ENCODE measurements at regions not wholly inside any gene's neighbourhood (a gene's known extent, or its start where the extent isn't known, plus 50 kb on each side); places are given as distances from the start of the nearest gene placed in this dataset.
A peak's percentile ranks its signal among the peaks of the same experiment; 100 is the strongest.

GRCh38 chrX:3257471-3257870 lies 89.0 kb downstream of the MXRA5 start:
- no peak overlapping the region for H2BK15ac ChIP-seq (ENCODE audit: low read depth, poor library complexity, severe bottlenecking)
- H3K4ac ChIP-seq (ENCODE audit: low read depth in 1 of 2, low read length in 2 of 2), result no peak overlapping the region
- H4K8ac ChIP-seq (ENCODE audit: low read length), result no peak overlapping the region
- no peak overlapping the region for H2BK120ac ChIP-seq (ENCODE audit: low read depth, low read length)
- no peaks in the 10 kb centered on the region for H3K79me1 ChIP-seq (replicated peaks; ENCODE audit: low read length, poor library complexity, severe bottlenecking)
- H3K9me3 ChIP-seq (ENCODE audit: control insufficient read depth, low read length), result no peaks in the 10 kb centered on the region
- no peaks in the 10 kb centered on the region for H3K36me3 ChIP-seq (ENCODE audit: control insufficient read depth in 1 of 2, insufficient read depth in 2 of 2, low read depth in 1 of 2, low read length in 2 of 2)
- H3K18ac ChIP-seq (ENCODE audit: low read depth in 1 of 2, low read length in 2 of 2), result no peak overlapping the region
- H3K27ac ChIP-seq (ENCODE audit: low read length, poor library complexity, severe bottlenecking), result no peak overlapping the region
- H4K91ac ChIP-seq (ENCODE audit: low read length), result no peak overlapping the region
- no peak overlapping the region for H3K4me3 ChIP-seq (ENCODE audit: insufficient read depth in 1 of 2, low read depth in 1 of 2, low read length in 2 of 2)
- H3K4me2 ChIP-seq (ENCODE audit: low read length, poor library complexity, severe bottlenecking), result no peak overlapping the region
- no peak overlapping the region for H2AFZ ChIP-seq (ENCODE audit: low read depth, low read length)
- H2BK12ac ChIP-seq (ENCODE audit: low read length in 2 of 2), result no peak overlapping the region
- no peaks in the 10 kb centered on the region for H3K4me1 ChIP-seq (ENCODE audit: control insufficient read depth, insufficient read depth, low read depth, low read length)
- DNase-seq, result no peak
- no peak overlapping the region for H2AK5ac ChIP-seq (ENCODE audit: low read length, severe bottlenecking)
- 66% methylated on average over 2 of the region's 3 CpGs for WGBS
- H2BK5ac ChIP-seq (ENCODE audit: low read depth, low read length, poor library complexity, severe bottlenecking), result no peak overlapping the region
- no peak overlapping the region for H3K23ac ChIP-seq (ENCODE audit: low read length in 2 of 2)
- H3K14ac ChIP-seq (ENCODE audit: low read length in 2 of 2), result no peak overlapping the region
- H3K9ac ChIP-seq (ENCODE audit: low read length), result no peak overlapping the region
- no peaks in the 10 kb centered on the region for H3K27me3 ChIP-seq (ENCODE audit: control insufficient read depth in 1 of 2, insufficient read depth in 1 of 2, low read length in 2 of 2)

GRCh38 chrX:3256868-3257267 lies 89.6 kb downstream of the MXRA5 start:
- H2BK5ac ChIP-seq (ENCODE audit: low read depth, low read length, poor library complexity, severe bottlenecking), result no peak overlapping the region
- no peak overlapping the region for H3K9ac ChIP-seq (ENCODE audit: low read length)
- H3K14ac ChIP-seq (ENCODE audit: low read length in 2 of 2), result no peak overlapping the region
- H3K9me3 ChIP-seq (ENCODE audit: control insufficient read depth, low read length), result no peaks in the 10 kb centered on the region
- no peak overlapping the region for H2BK120ac ChIP-seq (ENCODE audit: low read depth, low read length)
- DNase-seq, result no peak
- H2AFZ ChIP-seq (ENCODE audit: low read depth, low read length), result no peak overlapping the region
- H2AK5ac ChIP-seq (ENCODE audit: low read length, severe bottlenecking), result no peak overlapping the region
- no peak overlapping the region for H3K18ac ChIP-seq (ENCODE audit: low read depth in 1 of 2, low read length in 2 of 2)
- no peak overlapping the region for H3K4me2 ChIP-seq (ENCODE audit: low read length, poor library complexity, severe bottlenecking)
- H3K27ac ChIP-seq (ENCODE audit: low read length, poor library complexity, severe bottlenecking), result no peak overlapping the region
- no peaks in the 10 kb centered on the region for H3K79me1 ChIP-seq (replicated peaks; ENCODE audit: low read length, poor library complexity, severe bottlenecking)
- WGBS, result 100% methylated on average over 3 of the region's 3 CpGs
- H3K4ac ChIP-seq (ENCODE audit: low read depth in 1 of 2, low read length in 2 of 2), result no peak overlapping the region
- H3K36me3 ChIP-seq (ENCODE audit: control insufficient read depth in 1 of 2, insufficient read depth in 2 of 2, low read depth in 1 of 2, low read length in 2 of 2), result no peaks in the 10 kb centered on the region
- peak overlapping the region; percentile 61 for H4K91ac ChIP-seq (ENCODE audit: low read length)
- H4K8ac ChIP-seq (ENCODE audit: low read length), result peak overlapping the region; percentile 54
- no peaks in the 10 kb centered on the region for H3K4me1 ChIP-seq (ENCODE audit: control insufficient read depth, insufficient read depth, low read depth, low read length)
- H2BK15ac ChIP-seq (ENCODE audit: low read depth, poor library complexity, severe bottlenecking), result peak overlapping the region; percentile 7
- H3K23ac ChIP-seq (ENCODE audit: low read length in 2 of 2), result no peak overlapping the region
- H3K4me3 ChIP-seq (ENCODE audit: insufficient read depth in 1 of 2, low read depth in 1 of 2, low read length in 2 of 2), result no peak overlapping the region
- no peaks in the 10 kb centered on the region for H3K27me3 ChIP-seq (ENCODE audit: control insufficient read depth in 1 of 2, insufficient read depth in 1 of 2, low read length in 2 of 2)
- H2BK12ac ChIP-seq (ENCODE audit: low read length in 2 of 2), result peak overlapping the region in 1 of 2 experiments; percentile 21

- Histone ChIP-seq H4K8ac (ENCODE audit: low read length) (no peak overlapping the region), H3K14ac (ENCODE audit: low read length in 2 of 2) (no peak overlapping the region), H3K36me3 (ENCODE audit: control insufficient read depth in 1 of 2, insufficient read depth in 2 of 2, low read depth in 1 of 2, low read length in 2 of 2) (no peaks in the 10 kb centered on the region), H3K4me2 (ENCODE audit: low read length, poor library complexity, severe bottlenecking) (no peak overlapping the region), H3K18ac (ENCODE audit: low read depth in 1 of 2, low read length in 2 of 2) (no peak overlapping the region), H2AFZ (ENCODE audit: low read depth, low read length) (no peak overlapping the region), H3K27me3 (ENCODE audit: control insufficient read depth in 1 of 2, insufficient read depth in 1 of 2, low read length in 2 of 2) (no peaks in the 10 kb centered on the region), H2BK5ac (ENCODE audit: low read depth, low read length, poor library complexity, severe bottlenecking) (no peak overlapping the region), H2BK15ac (ENCODE audit: low read depth, poor library complexity, severe bottlenecking) (no peak overlapping the region), H3K79me1 (replicated peaks; ENCODE audit: low read length, poor library complexity, severe bottlenecking) (no peaks in the 10 kb centered on the region), H3K4ac (ENCODE audit: low read depth in 1 of 2, low read length in 2 of 2) (no peak overlapping the region), H3K27ac (ENCODE audit: low read length, poor library complexity, severe bottlenecking) (no peak overlapping the region), H2BK12ac (ENCODE audit: low read length in 2 of 2) (no peak overlapping the region), H2AK5ac (ENCODE audit: low read length, severe bottlenecking) (no peak overlapping the region), H3K4me3 (ENCODE audit: insufficient read depth in 1 of 2, low read depth in 1 of 2, low read length in 2 of 2) (no peak overlapping the region), H3K23ac (ENCODE audit: low read length in 2 of 2) (no peak overlapping the region), H3K4me1 (ENCODE audit: control insufficient read depth, insufficient read depth, low read depth, low read length) (no peaks in the 10 kb centered on the region), H3K9ac (ENCODE audit: low read length) (peak overlapping the region; percentile 48), H2BK120ac (ENCODE audit: low read depth, low read length) (no peak overlapping the region), H3K9me3 (ENCODE audit: control insufficient read depth, low read length) (no peaks in the 10 kb centered on the region), H4K91ac (ENCODE audit: low read length) (no peak overlapping the region)
- WGBS, result 10% methylated on average over 2 of the region's 3 CpGs
- DNase-seq, result peak; percentile 69
Observed at GRCh38 chrX:3252744-3253143, 93.7 kb downstream of the MXRA5 start.

GRCh38 chrX:3250966-3251365 lies 95.5 kb downstream of the MXRA5 start:
- H3K27me3 ChIP-seq (ENCODE audit: control insufficient read depth in 1 of 2, insufficient read depth in 1 of 2, low read length in 2 of 2), result no peaks in the 10 kb centered on the region
- no peak overlapping the region for H3K4ac ChIP-seq (ENCODE audit: low read depth in 1 of 2, low read length in 2 of 2)
- H2BK12ac ChIP-seq (ENCODE audit: low read length in 2 of 2), result no peak overlapping the region
- no peaks in the 10 kb centered on the region for H3K9me3 ChIP-seq (ENCODE audit: control insufficient read depth, low read length)
- no peak overlapping the region for H3K14ac ChIP-seq (ENCODE audit: low read length in 2 of 2)
- no peak overlapping the region for H3K4me3 ChIP-seq (ENCODE audit: insufficient read depth in 1 of 2, low read depth in 1 of 2, low read length in 2 of 2)
- H3K18ac ChIP-seq (ENCODE audit: low read depth in 1 of 2, low read length in 2 of 2), result no peak overlapping the region
- no peak overlapping the region for H4K91ac ChIP-seq (ENCODE audit: low read length)
- H4K8ac ChIP-seq (ENCODE audit: low read length), result no peak overlapping the region
- H3K36me3 ChIP-seq (ENCODE audit: control insufficient read depth in 1 of 2, insufficient read depth in 2 of 2, low read depth in 1 of 2, low read length in 2 of 2), result no peaks in the 10 kb centered on the region
- no peak overlapping the region for H2AFZ ChIP-seq (ENCODE audit: low read depth, low read length)
- no peak overlapping the region for H3K23ac ChIP-seq (ENCODE audit: low read length in 2 of 2)
- no peak overlapping the region for H2BK5ac ChIP-seq (ENCODE audit: low read depth, low read length, poor library complexity, severe bottlenecking)
- no peak overlapping the region for H2BK120ac ChIP-seq (ENCODE audit: low read depth, low read length)
- H2AK5ac ChIP-seq (ENCODE audit: low read length, severe bottlenecking), result no peak overlapping the region
- DNase-seq, result no peak
- WGBS, result no CpG with 5 or more reads among the region's 2 CpGs
- H2BK15ac ChIP-seq (ENCODE audit: low read depth, poor library complexity, severe bottlenecking), result no peak overlapping the region
- no peaks in the 10 kb centered on the region for H3K4me1 ChIP-seq (ENCODE audit: control insufficient read depth, insufficient read depth, low read depth, low read length)
- H3K9ac ChIP-seq (ENCODE audit: low read length), result no peak overlapping the region
- H3K4me2 ChIP-seq (ENCODE audit: low read length, poor library complexity, severe bottlenecking), result no peak overlapping the region
- no peaks in the 10 kb centered on the region for H3K79me1 ChIP-seq (replicated peaks; ENCODE audit: low read length, poor library complexity, severe bottlenecking)
- H3K27ac ChIP-seq (ENCODE audit: low read length, poor library complexity, severe bottlenecking), result no peak overlapping the region
